ENCODE measurements at regions not wholly inside any gene's neighbourhood (a gene's known extent, or its start where the extent isn't known, plus 50 kb on each side); places are given as distances from the start of the nearest gene placed in this dataset.

DNA sequence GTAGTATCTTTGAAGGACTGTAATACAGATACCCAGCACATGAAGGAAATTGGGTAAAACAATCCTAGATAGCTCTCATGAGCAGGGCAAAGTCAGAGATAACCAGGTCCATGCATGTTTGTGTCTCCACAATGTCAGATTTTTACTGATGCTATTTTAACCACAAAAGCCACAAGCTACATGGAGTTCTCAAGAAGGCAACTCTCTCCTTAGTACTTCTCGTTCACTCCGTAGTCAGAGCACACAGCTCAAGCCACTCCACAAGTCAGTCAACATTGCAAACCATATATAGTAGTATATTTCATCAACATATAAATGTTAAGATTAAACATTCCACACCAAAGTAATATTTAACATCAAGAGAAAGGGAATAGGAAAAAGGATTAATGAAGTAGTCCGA, 98.0 kb upstream of the PIK3CG start:
- TF ChIP-seq CTCF (IDR thresholded peaks at IDR 0.05) (no peak), POLR2AphosphoS5 (IDR thresholded peaks at IDR 0.05) (no peak)
